Occipital lobe (tissue), 1 donor: ENCODE measurements at regions not wholly inside any gene's neighbourhood (a gene's known extent, or its start where the extent isn't known, plus 50 kb on each side); places are given as distances from the start of the nearest gene placed in this dataset.

Experiments used
- DNase-seq: peaks from one replicate; lab custom pipeline; 2025; lab: John Stamatoyannopoulos, UW

- DNase-seq, result no peak
These were observed 68.4 kb downstream of the ANXA1 start for GRCh38 chr9:73219985-73220626.

GRCh38 chr9:73223594-73223993 is 71.9 kb downstream of the ANXA1 start:
- DNase-seq, result no peak

GRCh38 chr9:73229543-73229942 is 77.9 kb downstream of the ANXA1 start:
- DNase-seq, result no peak

GRCh38 chr9:73230251-73230650 is 78.6 kb downstream of the ANXA1 start:
- no peak for DNase-seq

- no peak for DNase-seq
These were observed 79.5 kb downstream of the ANXA1 start for GRCh38 chr9:73231203-73231602.

GRCh38 chr9:73233359-73234007 is 81.8 kb downstream of the ANXA1 start:
- DNase-seq, result no peak

GRCh38 chr9:73234008-73234360 is 82.3 kb downstream of the ANXA1 start:
- DNase-seq, result no peak

- no peak for DNase-seq
These were observed 85.5 kb downstream of the ANXA1 start for GRCh38 chr9:73237140-73237539.

- no peak for DNase-seq
These were observed 88.1 kb downstream of the ANXA1 start for GRCh38 chr9:73239570-73240265.

GRCh38 chr9:73243078-73243477 is 91.4 kb downstream of the ANXA1 start:
- DNase-seq, result no peak

GRCh38 chr9:73259086-73259696 is 107.5 kb downstream of the ANXA1 start:
- DNase-seq, result no peak

GRCh38 chr9:73260506-73260905 is 108.8 kb downstream of the ANXA1 start:
- DNase-seq, result no peak

- DNase-seq, result no peak
These were observed 113.0 kb downstream of the ANXA1 start for GRCh38 chr9:73264631-73265030.

- DNase-seq, result no peak
These were observed 114.2 kb downstream of the ANXA1 start for GRCh38 chr9:73265876-73266275.

- no peak for DNase-seq
These were observed 117.9 kb downstream of the ANXA1 start for GRCh38 chr9:73269430-73270101.

- no peak for DNase-seq
These were observed 119.5 kb downstream of the ANXA1 start for GRCh38 chr9:73270967-73271721.

- no peak for DNase-seq
These were observed 128.4 kb downstream of the ANXA1 start for GRCh38 chr9:73280113-73280512.

GRCh38 chr9:73284377-73284776 is 132.7 kb downstream of the ANXA1 start:
- peak; percentile 1 for DNase-seq

GRCh38 chr9:73294336-73294735 is 142.7 kb downstream of the ANXA1 start:
- no peak for DNase-seq

- DNase-seq, result no peak
These were observed 174.3 kb downstream of the ANXA1 start for GRCh38 chr9:73325983-73326382.

GRCh38 chr9:73327149-73327548 is 175.5 kb downstream of the ANXA1 start:
- DNase-seq, result no peak
